ENCODE measurements at regions not wholly inside any gene's neighbourhood (a gene's known extent, or its start where the extent isn't known, plus 50 kb on each side); places are given as distances from the start of the nearest gene placed in this dataset.

GRCh38 chr20:21653628-21654027 is 51.8 kb upstream of the PAX1 start:
- Mint-ChIP-seq H3K27ac (no peak overlapping the region), H3K4me1 (ENCODE audit: low read depth) (no peaks in the 10 kb centered on the region), H3K27me3 (ENCODE audit: low read depth) (peaks cover 9% of the 10 kb centered on the region), H3K9me3 (no peaks in the 10 kb centered on the region), H3K4me3 (no peak overlapping the region), H3K36me3 (ENCODE audit: low read depth) (no peaks in the 10 kb centered on the region)
- CTCF ChIA-PET, result interaction anchor here (1.1 kb wide), 1 partner anchor 39 kb away, joined by 3 read pairs; no protein-coding TSS in a partner anchor
- intact Hi-C loops (cut with micrococcal nuclease), result no loop called here
- DNase-seq, result no peak

GRCh38 chr20:21643417-21643816 is 62.0 kb upstream of the PAX1 start:
- CTCF ChIA-PET, result interaction anchor here (0.6 kb wide), 1 partner anchor 383 kb away, joined by 5 read pairs; no protein-coding TSS in a partner anchor

GRCh38 chr20:21640556-21640955 is 64.9 kb upstream of the PAX1 start:
- Mint-ChIP-seq H3K9me3 (peaks cover 5% of the 10 kb centered on the region), H3K36me3 (ENCODE audit: low read depth) (no peaks in the 10 kb centered on the region), H3K4me1 (ENCODE audit: low read depth) (no peaks in the 10 kb centered on the region), H3K27me3 (ENCODE audit: low read depth) (peaks cover 11% of the 10 kb centered on the region), H3K27ac (no peak overlapping the region), H3K4me3 (no peak overlapping the region)
- intact Hi-C loops (cut with micrococcal nuclease), result no loop called here
- CTCF ChIA-PET, result no interaction called here
- DNase-seq, result no peak

More at GRCh38 chr20:21643417-21643816, 62.0 kb upstream of the PAX1 start:
- no peaks in the 10 kb centered on the region for H3K36me3 Mint-ChIP-seq (ENCODE audit: low read depth)
- DNase-seq, result no peak
- H3K9me3 Mint-ChIP-seq, result peaks cover 14% of the 10 kb centered on the region
- no peaks in the 10 kb centered on the region for H3K4me1 Mint-ChIP-seq (ENCODE audit: low read depth)
- H3K27me3 Mint-ChIP-seq (ENCODE audit: low read depth), result peaks cover 9% of the 10 kb centered on the region
- H3K27ac Mint-ChIP-seq, result no peak overlapping the region
- no peak overlapping the region for H3K4me3 Mint-ChIP-seq
- intact Hi-C loops (cut with micrococcal nuclease), result no loop called here

GRCh38 chr20:21633829-21634228 is 71.6 kb upstream of the PAX1 start:
- peaks cover 17% of the 10 kb centered on the region for H3K27me3 Mint-ChIP-seq (ENCODE audit: low read depth)
- no peaks in the 10 kb centered on the region for H3K4me1 Mint-ChIP-seq (ENCODE audit: low read depth)
- H3K36me3 Mint-ChIP-seq (ENCODE audit: low read depth), result no peaks in the 10 kb centered on the region
- intact Hi-C loops (cut with micrococcal nuclease), result no loop called here
- CTCF ChIA-PET, result interaction anchor here (0.7 kb wide), 1 partner anchor 19 kb away, joined by 3 read pairs; no protein-coding TSS in a partner anchor
- DNase-seq, result no peak
- H3K9me3 Mint-ChIP-seq, result peaks cover 1% of the 10 kb centered on the region
- H3K27ac Mint-ChIP-seq, result no peak overlapping the region
- no peak overlapping the region for H3K4me3 Mint-ChIP-seq

- CTCF ChIA-PET, result no interaction called here
- H3K4me1 Mint-ChIP-seq (ENCODE audit: low read depth), result no peaks in the 10 kb centered on the region
- peaks cover 21% of the 10 kb centered on the region for H3K27me3 Mint-ChIP-seq (ENCODE audit: low read depth)
- no peaks in the 10 kb centered on the region for H3K36me3 Mint-ChIP-seq (ENCODE audit: low read depth)
- intact Hi-C loops (cut with micrococcal nuclease), result no loop called here
- no peak overlapping the region for H3K27ac Mint-ChIP-seq
- peaks cover 1% of the 10 kb centered on the region for H3K9me3 Mint-ChIP-seq
- no peak overlapping the region for H3K4me3 Mint-ChIP-seq
- no peak for DNase-seq
Measured at GRCh38 chr20:21632735-21633053, 72.8 kb upstream of the PAX1 start.

GRCh38 chr20:21632031-21632734 is 73.3 kb upstream of the PAX1 start:
- Mint-ChIP-seq H3K27me3 (ENCODE audit: low read depth) (peaks cover 22% of the 10 kb centered on the region), H3K27ac (no peak overlapping the region), H3K4me3 (no peak overlapping the region), H3K36me3 (ENCODE audit: low read depth) (no peaks in the 10 kb centered on the region), H3K4me1 (ENCODE audit: low read depth) (no peaks in the 10 kb centered on the region), H3K9me3 (peaks cover 1% of the 10 kb centered on the region)
- DNase-seq, result no peak
- CTCF ChIA-PET, result no interaction called here
- intact Hi-C loops (cut with micrococcal nuclease), result no loop called here

GRCh38 chr20:21628800-21629199 is 76.7 kb upstream of the PAX1 start:
- no peak overlapping the region for H3K4me3 Mint-ChIP-seq
- CTCF ChIA-PET, result interaction anchor here (1.0 kb wide), 1 partner anchor 14 kb away, joined by 4 read pairs; no protein-coding TSS in a partner anchor

GRCh38 chr20:21623781-21624094 is 81.7 kb upstream of the PAX1 start:
- peaks cover 27% of the 10 kb centered on the region for H3K27me3 Mint-ChIP-seq (ENCODE audit: low read depth)
- no peak for DNase-seq
- H3K27ac Mint-ChIP-seq, result no peak overlapping the region
- intact Hi-C loops (cut with micrococcal nuclease), result no loop called here
- no peak overlapping the region for H3K4me3 Mint-ChIP-seq
- CTCF ChIA-PET, result interaction anchor here (1.2 kb wide), 1 partner anchor 10 kb away, joined by 3 read pairs; no protein-coding TSS in a partner anchor
- H3K4me1 Mint-ChIP-seq (ENCODE audit: low read depth), result peaks cover 4% of the 10 kb centered on the region
- no peaks in the 10 kb centered on the region for H3K36me3 Mint-ChIP-seq (ENCODE audit: low read depth)
- no peaks in the 10 kb centered on the region for H3K9me3 Mint-ChIP-seq

More at GRCh38 chr20:21628800-21629199, 76.7 kb upstream of the PAX1 start:
- H3K27ac Mint-ChIP-seq, result no peak overlapping the region
- no peaks in the 10 kb centered on the region for H3K9me3 Mint-ChIP-seq
- H3K27me3 Mint-ChIP-seq (ENCODE audit: low read depth), result peaks cover 30% of the 10 kb centered on the region
- no peak for DNase-seq
- intact Hi-C loops (cut with micrococcal nuclease), result no loop called here
- no peaks in the 10 kb centered on the region for H3K36me3 Mint-ChIP-seq (ENCODE audit: low read depth)
- H3K4me1 Mint-ChIP-seq (ENCODE audit: low read depth), result no peaks in the 10 kb centered on the region

GRCh38 chr20:21623074-21623780 is 82.2 kb upstream of the PAX1 start:
- Mint-ChIP-seq H3K36me3 (ENCODE audit: low read depth) (no peaks in the 10 kb centered on the region), H3K27ac (no peak overlapping the region), H3K4me1 (ENCODE audit: low read depth) (peaks cover 4% of the 10 kb centered on the region), H3K4me3 (no peak overlapping the region), H3K27me3 (ENCODE audit: low read depth) (peaks cover 24% of the 10 kb centered on the region), H3K9me3 (no peaks in the 10 kb centered on the region)
- intact Hi-C loops (cut with micrococcal nuclease), result no loop called here
- CTCF ChIA-PET, result interaction anchor here (1.2 kb wide), 1 partner anchor 9 kb away, joined by 3 read pairs; no protein-coding TSS in a partner anchor
- no peak for DNase-seq

GRCh38 chr20:21622097-21622857 is 83.2 kb upstream of the PAX1 start:
- Mint-ChIP-seq H3K9me3 (no peaks in the 10 kb centered on the region), H3K27me3 (ENCODE audit: low read depth) (peaks cover 29% of the 10 kb centered on the region), H3K4me1 (ENCODE audit: low read depth) (peaks cover 4% of the 10 kb centered on the region), H3K27ac (no peak overlapping the region), H3K4me3 (no peak overlapping the region), H3K36me3 (ENCODE audit: low read depth) (no peaks in the 10 kb centered on the region)
- DNase-seq, result no peak
- CTCF ChIA-PET, result interaction anchor here (1.1 to 1.2 kb wide), 2 partner anchors 8 to 52 kb away, joined by 3 read pairs; no protein-coding TSS in a partner anchor
- intact Hi-C loops (cut with micrococcal nuclease), result no loop called here

- Mint-ChIP-seq H3K27me3 (ENCODE audit: low read depth) (peaks cover 38% of the 10 kb centered on the region), H3K4me1 (ENCODE audit: low read depth) (peaks cover 4% of the 10 kb centered on the region), H3K9me3 (no peaks in the 10 kb centered on the region), H3K4me3 (no peak overlapping the region), H3K36me3 (ENCODE audit: low read depth) (no peaks in the 10 kb centered on the region), H3K27ac (no peak overlapping the region)
- intact Hi-C loops (cut with micrococcal nuclease), result loop anchor here (10.0 kb wide), 1 partner anchor 754 kb away; no protein-coding TSS in a partner anchor
- no peak for DNase-seq
- CTCF ChIA-PET, result no interaction called here
Measured at GRCh38 chr20:21618759-21619416, 86.6 kb upstream of the PAX1 start.

- intact Hi-C loops (cut with micrococcal nuclease), result loop anchor here (1.0 to 10.0 kb wide), 4 partner anchors 85 to 751 kb away; no protein-coding TSS in a partner anchor
- no peak overlapping the region for H3K27ac Mint-ChIP-seq
- no peak overlapping the region for H3K4me3 Mint-ChIP-seq
Measured at GRCh38 chr20:21615617-21616080, 89.8 kb upstream of the PAX1 start.

More at GRCh38 chr20:21615617-21616080, 89.8 kb upstream of the PAX1 start:
- CTCF ChIA-PET, result interaction anchor here (0.7 to 3.1 kb wide), 18 partner anchors 9 to 756 kb away, joined by 3 to 15 read pairs (median 4); no protein-coding TSS in a partner anchor
- Mint-ChIP-seq H3K4me1 (ENCODE audit: low read depth) (no peaks in the 10 kb centered on the region), H3K27me3 (ENCODE audit: low read depth) (peaks cover 42% of the 10 kb centered on the region), H3K9me3 (no peaks in the 10 kb centered on the region), H3K36me3 (ENCODE audit: low read depth) (no peaks in the 10 kb centered on the region)
- peak; percentile 73 for DNase-seq

Data from activated naive CD4-positive, alpha-beta T cell treated with anti-CD3 and anti-CD28 coated beads for 36 hours (primary cell).